GM21390 (cell line): ENCODE measurements at regions not wholly inside any gene's neighbourhood (a gene's known extent, or its start where the extent isn't known, plus 50 kb on each side); places are given as distances from the start of the nearest gene placed in this dataset.

Source experiments
- ATAC-seq: cut with Tn5 transposase; IDR thresholded peaks from one replicate; pipeline ENCODE4 v1.9.1; 2021; ENCODE audit not compliant: unreplicated experiment

GRCh38 chr5:56358046-56358445 is 124.9 kb upstream of the ANKRD55 start:
- ATAC-seq: no peak

GRCh38 chr5:56357426-56357825 is 124.3 kb upstream of the ANKRD55 start:
- ATAC-seq: no peak

GRCh38 chr5:56356836-56357160 is 123.7 kb upstream of the ANKRD55 start:
- no peak for ATAC-seq

- no peak for ATAC-seq
Observed at GRCh38 chr5:56356121-56356835, 123.1 kb upstream of the ANKRD55 start.

- no peak for ATAC-seq
Observed at GRCh38 chr5:56354836-56355235, 121.7 kb upstream of the ANKRD55 start.

GRCh38 chr5:56352808-56353590 is 119.9 kb upstream of the ANKRD55 start:
- no peak for ATAC-seq

- ATAC-seq: no peak
Observed at GRCh38 chr5:56350597-56351170, 117.6 kb upstream of the ANKRD55 start.

GRCh38 chr5:56350011-56350596 is 117.0 kb upstream of the ANKRD55 start:
- ATAC-seq: no peak

GRCh38 chr5:56349461-56349860 is 116.3 kb upstream of the ANKRD55 start:
- ATAC-seq: no peak

- no peak for ATAC-seq
Observed at GRCh38 chr5:56346741-56347535, 113.8 kb upstream of the ANKRD55 start.

- ATAC-seq: no peak
Observed at GRCh38 chr5:56346044-56346710, 113.0 kb upstream of the ANKRD55 start.

- no peak for ATAC-seq
Observed at GRCh38 chr5:56345352-56345751, 112.2 kb upstream of the ANKRD55 start.

GRCh38 chr5:56344594-56344993 is 111.5 kb upstream of the ANKRD55 start:
- ATAC-seq: no peak

GRCh38 chr5:56343988-56344387 is 110.9 kb upstream of the ANKRD55 start:
- no peak for ATAC-seq

- no peak for ATAC-seq
Observed at GRCh38 chr5:56342616-56343015, 109.5 kb upstream of the ANKRD55 start.

GRCh38 chr5:56340196-56340980 is 107.3 kb upstream of the ANKRD55 start:
- ATAC-seq: no peak

- ATAC-seq: no peak
Observed at GRCh38 chr5:56339732-56340131, 106.6 kb upstream of the ANKRD55 start.

GRCh38 chr5:56337715-56338319 is 104.7 kb upstream of the ANKRD55 start:
- ATAC-seq: no peak

GRCh38 chr5:56335212-56335611 is 102.1 kb upstream of the ANKRD55 start:
- no peak for ATAC-seq
